ENCODE measurements at regions not wholly inside any gene's neighbourhood (a gene's known extent, or its start where the extent isn't known, plus 50 kb on each side); places are given as distances from the start of the nearest gene placed in this dataset.

GRCh38 chr5:125298746-125299379 is 552.4 kb upstream of the ZNF608 start:
- TF ChIP-seq KLF11 (CRISPR knock-in tag; IDR thresholded peaks at IDR 0.05) (no peak), ZSCAN31 (CRISPR knock-in tag; IDR thresholded peaks at IDR 0.05; ENCODE audit: low read depth) (no peak), CTCF (CRISPR knock-in tag; IDR thresholded peaks at IDR 0.05) (no peak), SAFB2 (CRISPR knock-in tag; IDR thresholded peaks at IDR 0.05; ENCODE audit: borderline replicate concordance, low read depth) (no peak), POLR2A (IDR thresholded peaks at IDR 0.05; ENCODE audit: insufficient read depth in 1 of 2, low read depth in 2 of 2, low read length in 2 of 2) (no peak), NR2F2 (IDR thresholded peaks at IDR 0.05; ENCODE audit: borderline replicate concordance, low read depth) (no peak), KIAA2018 (CRISPR knock-in tag; IDR thresholded peaks at IDR 0.05; ENCODE audit: borderline replicate concordance) (no peak), KLF13 (CRISPR knock-in tag; IDR thresholded peaks at IDR 0.05) (no peak), CHCHD3 (CRISPR knock-in tag; IDR thresholded peaks at IDR 0.05) (no peak)
- TF ChIP-seq, protein P1, sequence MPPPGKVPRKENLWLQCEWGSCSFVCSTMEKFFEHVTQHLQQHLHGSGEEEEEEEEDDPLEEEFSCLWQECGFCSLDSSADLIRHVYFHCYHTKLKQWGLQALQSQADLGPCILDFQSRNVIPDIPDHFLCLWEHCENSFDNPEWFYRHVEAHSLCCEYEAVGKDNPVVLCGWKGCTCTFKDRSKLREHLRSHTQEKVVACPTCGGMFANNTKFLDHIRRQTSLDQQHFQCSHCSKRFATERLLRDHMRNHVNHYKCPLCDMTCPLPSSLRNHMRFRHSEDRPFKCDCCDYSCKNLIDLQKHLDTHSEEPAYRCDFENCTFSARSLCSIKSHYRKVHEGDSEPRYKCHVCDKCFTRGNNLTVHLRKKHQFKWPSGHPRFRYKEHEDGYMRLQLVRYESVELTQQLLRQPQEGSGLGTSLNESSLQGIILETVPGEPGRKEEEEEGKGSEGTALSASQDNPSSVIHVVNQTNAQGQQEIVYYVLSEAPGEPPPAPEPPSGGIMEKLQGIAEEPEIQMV (CRISPR knock-in tag; IDR thresholded peaks at IDR 0.05; ENCODE audit: low read depth), result no peak

Measured in HepG2 (cell line).